Epithelial cell of proximal tubule (primary cell): ENCODE measurements at regions not wholly inside any gene's neighbourhood (a gene's known extent, or its start where the extent isn't known, plus 50 kb on each side); places are given as distances from the start of the nearest gene placed in this dataset.

Experiments used
- DNase-seq: peaks from one replicate; pipeline ENCODE4 v3.0.0-alpha.2; 2011; ENCODE audit warnings: low read depth
- H3K4me3 ChIP-seq: 2 replicates; pipeline ENCODE4 v1.5.1; 2011; ENCODE audit warnings: low read depth, mild to moderate bottlenecking, low read length
- CTCF ChIP-seq: conservative IDR thresholded peaks from 2 replicates; pipeline ENCODE4 v1.5.1; 2012; ENCODE audit warnings: low read depth, mild to moderate bottlenecking, low read length

- no peak overlapping the region for H3K4me3 ChIP-seq
- peak; percentile 8 for TF ChIP-seq CTCF
- no peak for DNase-seq
Measured at GRCh38 chr12:46942579-46942978, 116.8 kb upstream of the SLC38A4 start.

GRCh38 chr12:46944088-46944487, 118.3 kb upstream of the SLC38A4 start:
- no peak overlapping the region for H3K4me3 ChIP-seq
- TF ChIP-seq CTCF, result peak; percentile 52
- DNase-seq, result no peak

- H3K4me3 ChIP-seq, result no peak overlapping the region
- DNase-seq, result no peak
- TF ChIP-seq CTCF, result no peak
Measured at GRCh38 chr12:46944771-46945170, 119.0 kb upstream of the SLC38A4 start.

GRCh38 chr12:46945591-46945990, 119.8 kb upstream of the SLC38A4 start:
- no peak for DNase-seq
- TF ChIP-seq CTCF, result no peak
- no peak overlapping the region for H3K4me3 ChIP-seq

- no peak for DNase-seq
- no peak overlapping the region for H3K4me3 ChIP-seq
- TF ChIP-seq CTCF, result no peak
Measured at GRCh38 chr12:46946137-46946536, 120.3 kb upstream of the SLC38A4 start.

- DNase-seq, result no peak
- H3K4me3 ChIP-seq, result no peak overlapping the region
- TF ChIP-seq CTCF, result no peak
Measured at GRCh38 chr12:46948936-46949545, 123.2 kb upstream of the SLC38A4 start.

- DNase-seq, result no peak
- TF ChIP-seq CTCF, result no peak
- no peak overlapping the region for H3K4me3 ChIP-seq
Measured at GRCh38 chr12:46950094-46950493, 124.3 kb upstream of the SLC38A4 start.
